Activated T-cell treated with anti-CD3 and anti-CD28 coated beads, Interleukin-2, amount 50 U/mL, for 4 hours (primary cell): ENCODE measurements at regions not wholly inside any gene's neighbourhood (a gene's known extent, or its start where the extent isn't known, plus 50 kb on each side); places are given as distances from the start of the nearest gene placed in this dataset.

Source experiments
- ATAC-seq, 2 donors: fragments of 200-7000 bp; cut with Tn5 transposase; one replicate each; pipeline ENCODE4 v1.10.0; 2021
- DNase-seq: peaks from one replicate; pipeline ENCODE4 v3.0.0-alpha.2; 2020
- H3K27me3 Mint-ChIP-seq: one replicate; pipeline ENCODE4 v1.8.0; 2021; ENCODE audit warnings: low read depth, mixed read lengths
- H3K36me3 Mint-ChIP-seq: one replicate; pipeline ENCODE4 v1.8.0; 2022; ENCODE audit warnings: mixed read lengths; ENCODE audit not compliant: insufficient read depth
- H3K4me1 Mint-ChIP-seq: one replicate; pipeline ENCODE4 v1.8.0; 2021; ENCODE audit warnings: low read depth, mixed read lengths
- H3K4me3 Mint-ChIP-seq: one replicate; pipeline ENCODE4 v1.8.0; 2021; ENCODE audit warnings: mild to moderate bottlenecking, moderate library complexity, mixed read lengths
- H3K9me3 Mint-ChIP-seq: one replicate; pipeline ENCODE4 v1.8.0; 2021; ENCODE audit warnings: mixed read lengths

GRCh38 chr6:104226790-104227446 lies 632.8 kb downstream of the HACE1 start:
- Mint-ChIP-seq H3K4me1 (no peaks in the 10 kb centered on the region), H3K36me3 (no peaks in the 10 kb centered on the region), H3K27me3 (no peaks in the 10 kb centered on the region), H3K4me3 (no peak overlapping the region), H3K9me3 (no peaks in the 10 kb centered on the region)
- DNase-seq, result no peak
- no peak for ATAC-seq

GRCh38 chr6:104218116-104218515 lies 641.6 kb downstream of the HACE1 start:
- Mint-ChIP-seq H3K4me1 (no peaks in the 10 kb centered on the region), H3K36me3 (no peaks in the 10 kb centered on the region), H3K4me3 (no peak overlapping the region), H3K27me3 (no peaks in the 10 kb centered on the region), H3K9me3 (no peaks in the 10 kb centered on the region)
- ATAC-seq (no peak), DNase-seq (no peak)

- H3K9me3 Mint-ChIP-seq, result no peaks in the 10 kb centered on the region
- DNase-seq, result no peak
- H3K4me3 Mint-ChIP-seq, result no peak overlapping the region
- no peak for ATAC-seq
- H3K27me3 Mint-ChIP-seq, result no peaks in the 10 kb centered on the region
- H3K4me1 Mint-ChIP-seq, result no peaks in the 10 kb centered on the region
- H3K36me3 Mint-ChIP-seq, result no peaks in the 10 kb centered on the region
Measured at GRCh38 chr6:104214901-104215300, 644.8 kb downstream of the HACE1 start.

GRCh38 chr6:104212977-104213668 lies 646.6 kb downstream of the HACE1 start:
- Mint-ChIP-seq H3K4me3 (no peak overlapping the region), H3K36me3 (no peaks in the 10 kb centered on the region), H3K9me3 (no peaks in the 10 kb centered on the region), H3K4me1 (no peaks in the 10 kb centered on the region), H3K27me3 (no peaks in the 10 kb centered on the region)
- ATAC-seq (no peak), DNase-seq (no peak)

- no peaks in the 10 kb centered on the region for H3K36me3 Mint-ChIP-seq
- no peaks in the 10 kb centered on the region for H3K27me3 Mint-ChIP-seq
- no peaks in the 10 kb centered on the region for H3K9me3 Mint-ChIP-seq
- H3K4me3 Mint-ChIP-seq, result no peak overlapping the region
- H3K4me1 Mint-ChIP-seq, result no peaks in the 10 kb centered on the region
- ATAC-seq (no peak), DNase-seq (no peak)
Measured at GRCh38 chr6:104207635-104208034, 652.1 kb downstream of the HACE1 start.

- Mint-ChIP-seq H3K9me3 (peaks cover 6% of the 10 kb centered on the region), H3K4me3 (no peak overlapping the region), H3K4me1 (no peaks in the 10 kb centered on the region), H3K27me3 (no peaks in the 10 kb centered on the region), H3K36me3 (no peaks in the 10 kb centered on the region)
- no peak for ATAC-seq
- DNase-seq, result no peak
Measured at GRCh38 chr6:104201557-104201956, 658.2 kb downstream of the HACE1 start.

GRCh38 chr6:104187616-104188015 lies 672.1 kb downstream of the HACE1 start:
- H3K4me3 Mint-ChIP-seq, result no peak overlapping the region
- H3K27me3 Mint-ChIP-seq, result no peaks in the 10 kb centered on the region
- DNase-seq (no peak), ATAC-seq (no peak)
- H3K9me3 Mint-ChIP-seq, result peaks cover 14% of the 10 kb centered on the region
- no peaks in the 10 kb centered on the region for H3K4me1 Mint-ChIP-seq
- H3K36me3 Mint-ChIP-seq, result no peaks in the 10 kb centered on the region

GRCh38 chr6:104186831-104187230 lies 672.9 kb downstream of the HACE1 start:
- ATAC-seq (no peak), DNase-seq (no peak)
- no peaks in the 10 kb centered on the region for H3K4me1 Mint-ChIP-seq
- no peak overlapping the region for H3K4me3 Mint-ChIP-seq
- peaks cover 6% of the 10 kb centered on the region for H3K9me3 Mint-ChIP-seq
- H3K36me3 Mint-ChIP-seq, result no peaks in the 10 kb centered on the region
- no peaks in the 10 kb centered on the region for H3K27me3 Mint-ChIP-seq

GRCh38 chr6:104183816-104184435 lies 675.8 kb downstream of the HACE1 start:
- no peak overlapping the region for H3K4me3 Mint-ChIP-seq
- no peaks in the 10 kb centered on the region for H3K36me3 Mint-ChIP-seq
- no peaks in the 10 kb centered on the region for H3K27me3 Mint-ChIP-seq
- DNase-seq, result no peak
- H3K4me1 Mint-ChIP-seq, result no peaks in the 10 kb centered on the region
- H3K9me3 Mint-ChIP-seq, result no peaks in the 10 kb centered on the region
- ATAC-seq, result no peak

- DNase-seq (no peak), ATAC-seq (no peak)
- Mint-ChIP-seq H3K36me3 (no peaks in the 10 kb centered on the region), H3K4me1 (no peaks in the 10 kb centered on the region), H3K9me3 (no peaks in the 10 kb centered on the region), H3K27me3 (no peaks in the 10 kb centered on the region), H3K4me3 (no peak overlapping the region)
Measured at GRCh38 chr6:104182811-104183210, 676.9 kb downstream of the HACE1 start.

- no peak for ATAC-seq
- no peaks in the 10 kb centered on the region for H3K9me3 Mint-ChIP-seq
Measured at GRCh38 chr6:104173668-104174067, 686.1 kb downstream of the HACE1 start.

GRCh38 chr6:104170401-104170800 lies 689.3 kb downstream of the HACE1 start:
- no peak overlapping the region for H3K4me3 Mint-ChIP-seq

More at GRCh38 chr6:104173668-104174067, 686.1 kb downstream of the HACE1 start:
- H3K4me3 Mint-ChIP-seq, result no peak overlapping the region
- no peaks in the 10 kb centered on the region for H3K36me3 Mint-ChIP-seq
- no peak for DNase-seq
- no peaks in the 10 kb centered on the region for H3K4me1 Mint-ChIP-seq
- H3K27me3 Mint-ChIP-seq, result no peaks in the 10 kb centered on the region

GRCh38 chr6:104166055-104166668 lies 693.6 kb downstream of the HACE1 start:
- H3K27me3 Mint-ChIP-seq, result no peaks in the 10 kb centered on the region
- ATAC-seq, result no peak

More at GRCh38 chr6:104170401-104170800, 689.3 kb downstream of the HACE1 start:
- no peak for ATAC-seq
- Mint-ChIP-seq H3K27me3 (no peaks in the 10 kb centered on the region), H3K4me1 (no peaks in the 10 kb centered on the region), H3K36me3 (no peaks in the 10 kb centered on the region), H3K9me3 (peaks cover 7% of the 10 kb centered on the region)
- DNase-seq, result no peak

GRCh38 chr6:104162036-104162669 lies 697.6 kb downstream of the HACE1 start:
- ATAC-seq (no peak), DNase-seq (no peak)
- Mint-ChIP-seq H3K4me3 (no peak overlapping the region), H3K27me3 (no peaks in the 10 kb centered on the region), H3K36me3 (no peaks in the 10 kb centered on the region), H3K4me1 (no peaks in the 10 kb centered on the region), H3K9me3 (peaks cover 21% of the 10 kb centered on the region)

More at GRCh38 chr6:104166055-104166668, 693.6 kb downstream of the HACE1 start:
- H3K4me3 Mint-ChIP-seq, result no peak overlapping the region
- H3K36me3 Mint-ChIP-seq, result no peaks in the 10 kb centered on the region
- no peak for DNase-seq
- no peaks in the 10 kb centered on the region for H3K4me1 Mint-ChIP-seq
- peaks cover 17% of the 10 kb centered on the region for H3K9me3 Mint-ChIP-seq
